Fibroblast of peridontal ligament (primary cell): ENCODE measurements at regions not wholly inside any gene's neighbourhood (a gene's known extent, or its start where the extent isn't known, plus 50 kb on each side); places are given as distances from the start of the nearest gene placed in this dataset.

Experiments
- DNase-seq: peaks from one replicate; pipeline ENCODE4 v3.0.0-alpha.2; 2010; ENCODE audit errors: extremely low read depth

GRCh38 chr1:232447125-232447524, 182.8 kb downstream of the SIPA1L2 start:
- DNase-seq = no peak

- DNase-seq = no peak
Observed at GRCh38 chr1:232445361-232446106, 184.4 kb downstream of the SIPA1L2 start.

- no peak for DNase-seq
Observed at GRCh38 chr1:232443372-232443771, 186.6 kb downstream of the SIPA1L2 start.

GRCh38 chr1:232441036-232441411, 188.9 kb downstream of the SIPA1L2 start:
- DNase-seq = no peak

- no peak for DNase-seq
Observed at GRCh38 chr1:232440325-232441035, 189.5 kb downstream of the SIPA1L2 start.

- no peak for DNase-seq
Observed at GRCh38 chr1:232439011-232439410, 190.9 kb downstream of the SIPA1L2 start.

GRCh38 chr1:232438476-232438875, 191.5 kb downstream of the SIPA1L2 start:
- no peak for DNase-seq

- no peak for DNase-seq
Observed at GRCh38 chr1:232437510-232437909, 192.4 kb downstream of the SIPA1L2 start.

GRCh38 chr1:232435729-232436128, 194.2 kb downstream of the SIPA1L2 start:
- peak; percentile 83 for DNase-seq

- DNase-seq = no peak
Observed at GRCh38 chr1:232432313-232432712, 197.6 kb downstream of the SIPA1L2 start.

- no peak for DNase-seq
Observed at GRCh38 chr1:232431748-232432147, 198.2 kb downstream of the SIPA1L2 start.

- no peak for DNase-seq
Observed at GRCh38 chr1:232431326-232431725, 198.6 kb downstream of the SIPA1L2 start.

- DNase-seq = no peak
Observed at GRCh38 chr1:232430467-232430866, 199.5 kb downstream of the SIPA1L2 start.

- DNase-seq = peak; percentile 76
Observed at GRCh38 chr1:232428786-232429530, 201.0 kb downstream of the SIPA1L2 start.

- peak; percentile 55 for DNase-seq
Observed at GRCh38 chr1:232428036-232428645, 201.8 kb downstream of the SIPA1L2 start.

- DNase-seq = peak; percentile 56
Observed at GRCh38 chr1:232426801-232427200, 203.1 kb downstream of the SIPA1L2 start.

- DNase-seq = no peak
Observed at GRCh38 chr1:232425421-232425820, 204.5 kb downstream of the SIPA1L2 start.

- peak; percentile 37 for DNase-seq
Observed at GRCh38 chr1:232423591-232423990, 206.3 kb downstream of the SIPA1L2 start.

- DNase-seq = peak; percentile 56
Observed at GRCh38 chr1:232422898-232423297, 207.0 kb downstream of the SIPA1L2 start.

- no peak for DNase-seq
Observed at GRCh38 chr1:232422098-232422497, 207.8 kb downstream of the SIPA1L2 start.

GRCh38 chr1:232421143-232421796, 208.7 kb downstream of the SIPA1L2 start:
- DNase-seq = no peak
